ENCODE measurements at regions not wholly inside any gene's neighbourhood (a gene's known extent, or its start where the extent isn't known, plus 50 kb on each side); places are given as distances from the start of the nearest gene placed in this dataset.

DNA sequence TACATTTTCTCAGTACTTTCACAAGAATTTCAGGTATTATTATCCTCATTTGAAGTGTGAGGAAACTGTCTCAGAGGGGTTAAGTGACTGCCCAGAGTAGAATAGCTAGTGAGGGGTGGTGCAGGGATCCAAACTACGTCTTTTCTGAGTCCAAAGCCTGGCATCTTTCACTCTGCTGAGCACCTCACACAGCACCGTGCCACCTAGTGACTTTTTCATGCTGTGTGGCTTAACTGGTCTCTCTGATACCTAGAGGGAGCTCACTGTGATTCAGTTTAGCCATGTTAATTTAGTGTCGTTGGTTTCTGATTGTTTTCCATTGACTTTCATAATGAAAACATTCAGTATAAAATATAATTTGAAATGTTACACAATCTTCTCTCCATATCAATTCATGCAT lies 91.4 kb upstream of the NLGN1 start:
- TF ChIP-seq CTCF (conservative IDR thresholded peaks at IDR 0.05 in 1 of 2, IDR thresholded peaks at IDR 0.05 in 1 of 2; ENCODE audit: low read depth in 1 of 2, low read length in 2 of 2): no peak
- no peak for TF ChIP-seq EZH2 (IDR thresholded peaks at IDR 0.05; ENCODE audit: low read length, missing control alignments)
